HEK293T (cell line): ENCODE measurements at regions not wholly inside any gene's neighbourhood (a gene's known extent, or its start where the extent isn't known, plus 50 kb on each side); places are given as distances from the start of the nearest gene placed in this dataset.

Experiments used
- ARNT ChIP-seq: fragments of 450-650 bp; IDR thresholded peaks from 2 replicates; pipeline ENCODE4 v1.6.1; 2017; ENCODE audit warnings: mild to moderate bottlenecking
- BHLHE40 ChIP-seq: fragments of 450-650 bp; IDR thresholded peaks from 2 replicates; pipeline ENCODE4 v1.6.1; 2016; ENCODE audit warnings: mild to moderate bottlenecking, moderate library complexity, borderline replicate concordance
- SUZ12 ChIP-seq: fragments of 450-650 bp; IDR thresholded peaks from 2 replicates; pipeline ENCODE4 v1.6.1; 2016; ENCODE audit warnings: mild to moderate bottlenecking

DNA sequence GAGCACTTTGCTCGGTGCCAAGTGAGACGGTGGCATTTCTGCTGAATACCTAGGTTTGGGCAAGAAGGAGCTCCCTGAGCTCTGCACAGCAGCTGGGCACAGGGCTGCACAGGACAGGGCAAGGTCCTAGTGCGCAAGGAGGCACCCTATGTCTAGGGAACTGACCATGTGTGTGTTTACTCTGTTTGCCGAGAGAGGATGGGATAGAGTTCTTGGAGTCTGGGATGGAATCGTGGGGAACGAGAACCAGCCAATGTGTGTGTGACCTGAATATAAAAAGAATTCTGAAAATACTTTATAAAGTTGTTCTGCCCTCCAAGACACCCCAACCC, 179.5 kb upstream of the NECTIN1 start:
- TF ChIP-seq ARNT (no peak), SUZ12 (no peak), BHLHE40 (no peak)
